ENCODE measurements at regions not wholly inside any gene's neighbourhood (a gene's known extent, or its start where the extent isn't known, plus 50 kb on each side); places are given as distances from the start of the nearest gene placed in this dataset.

DNA sequence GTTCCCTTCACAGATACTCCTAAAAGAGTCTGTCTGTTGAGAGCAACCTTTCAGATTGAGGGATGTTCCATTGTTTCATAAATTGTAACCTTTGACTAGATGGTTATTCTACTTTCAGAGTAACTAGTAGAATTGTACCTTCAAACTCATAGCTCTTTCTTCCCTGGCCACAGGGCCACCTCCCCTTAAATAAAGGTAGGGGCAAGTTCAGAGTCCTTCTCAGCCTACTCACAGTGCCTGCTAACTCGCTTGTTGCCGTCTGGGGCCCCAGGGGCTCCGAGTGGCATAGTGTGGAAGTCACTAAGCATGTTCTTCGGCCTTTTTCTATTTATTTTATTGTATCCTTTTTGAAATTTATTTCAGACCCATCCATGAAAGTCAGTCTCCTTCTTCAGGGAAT, 250.4 kb downstream of the ALX1 start:
- peaks cover 18% of the 10 kb centered on the region for H3K4me1 Mint-ChIP-seq
- DNase-seq (ENCODE audit: low spot score) = no peak
- H3K9me3 Mint-ChIP-seq = peaks cover 22% of the 10 kb centered on the region
- ChIA-PET CTCF (no interaction called here), POLR2A (no interaction called here)
- no peak for TF ChIP-seq TP53 (CRISPR knock-in tag; IDR thresholded peaks at IDR 0.05)
- TF ChIP-seq ELF4 (CRISPR knock-in tag; IDR thresholded peaks at IDR 0.05; ENCODE audit: low read depth) = no peak
- no peaks in the 10 kb centered on the region for H3K27me3 Mint-ChIP-seq (ENCODE audit: low read depth)
- H3K36me3 Mint-ChIP-seq = peaks cover 18% of the 10 kb centered on the region
- no peak overlapping the region for H3K27ac Mint-ChIP-seq
- ATAC-seq = peak; percentile 59; the same call in 1 of the 2 replicates
- no peak overlapping the region for H3K4me3 Mint-ChIP-seq

DNA sequence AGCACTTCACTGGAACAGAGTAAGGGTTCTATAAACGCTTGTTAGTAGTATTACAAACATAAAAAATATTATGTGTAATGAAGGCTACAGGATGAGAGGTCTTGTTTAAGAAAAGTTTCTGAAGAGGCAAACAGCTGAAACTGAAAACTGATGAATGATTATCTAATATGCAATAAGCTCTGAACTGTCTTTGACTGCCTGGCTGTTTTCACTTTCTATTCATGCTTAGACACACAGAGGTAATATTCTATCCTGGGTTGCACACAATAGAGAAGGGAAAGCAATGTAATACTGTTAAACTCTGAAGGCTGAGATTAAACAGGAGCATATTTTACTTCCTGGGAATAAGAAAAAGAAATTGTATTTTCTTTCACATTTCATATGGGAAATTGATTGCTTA, 251.3 kb downstream of the ALX1 start:
- CTCF ChIA-PET = no interaction called here
- peaks cover 18% of the 10 kb centered on the region for H3K4me1 Mint-ChIP-seq

More for the DNA sequence above, 251.3 kb downstream of the ALX1 start:
- Mint-ChIP-seq H3K27ac (no peak overlapping the region), H3K9me3 (peaks cover 18% of the 10 kb centered on the region), H3K36me3 (peaks cover 15% of the 10 kb centered on the region), H3K27me3 (ENCODE audit: low read depth) (no peaks in the 10 kb centered on the region), H3K4me3 (no peak overlapping the region)
- no peak for ATAC-seq
- POLR2A ChIA-PET = no interaction called here
- no peak for TF ChIP-seq E2F4 (CRISPR knock-in tag; IDR thresholded peaks at IDR 0.05; ENCODE audit: borderline replicate concordance, low read depth)
- TF ChIP-seq USF2 (CRISPR knock-in tag; IDR thresholded peaks at IDR 0.05) = no peak
- TF ChIP-seq NR3C1 (CRISPR knock-in tag; conservative IDR thresholded peaks at IDR 0.05; ENCODE audit: low read depth) = no peak
- TF ChIP-seq STAT6 (CRISPR knock-in tag; conservative IDR thresholded peaks at IDR 0.05; ENCODE audit: low read depth) = no peak
- no peak for TF ChIP-seq ATF1 (CRISPR knock-in tag; IDR thresholded peaks at IDR 0.05)
- no peak for TF ChIP-seq FOXK1 (CRISPR knock-in tag; IDR thresholded peaks at IDR 0.05)
- TF ChIP-seq, protein P1, sequence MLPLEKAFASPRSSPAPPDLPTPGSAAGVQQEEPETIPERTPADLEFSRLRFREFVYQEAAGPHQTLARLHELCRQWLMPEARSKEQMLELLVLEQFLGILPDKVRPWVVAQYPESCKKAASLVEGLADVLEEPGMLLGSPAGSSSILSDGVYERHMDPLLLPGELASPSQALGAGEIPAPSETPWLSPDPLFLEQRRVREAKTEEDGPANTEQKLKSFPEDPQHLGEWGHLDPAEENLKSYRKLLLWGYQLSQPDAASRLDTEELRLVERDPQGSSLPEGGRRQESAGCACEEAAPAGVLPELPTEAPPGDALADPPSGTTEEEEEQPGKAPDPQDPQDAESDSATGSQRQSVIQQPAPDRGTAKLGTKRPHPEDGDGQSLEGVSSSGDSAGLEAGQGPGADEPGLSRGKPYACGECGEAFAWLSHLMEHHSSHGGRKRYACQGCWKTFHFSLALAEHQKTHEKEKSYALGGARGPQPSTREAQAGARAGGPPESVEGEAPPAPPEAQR (CRISPR knock-in tag; IDR thresholded peaks at IDR 0.05) = no peak
- no peak for TF ChIP-seq ZNF512 (CRISPR knock-in tag; IDR thresholded peaks at IDR 0.05; ENCODE audit: borderline replicate concordance)
- TF ChIP-seq GRHL2 (CRISPR knock-in tag; IDR thresholded peaks at IDR 0.05; ENCODE audit: insufficient replicate concordance, severe bottlenecking) = no peak
- no peak for TF ChIP-seq NFATC4 (CRISPR knock-in tag; IDR thresholded peaks at IDR 0.05)
- no peak for TF ChIP-seq ZNF416 (CRISPR knock-in tag; IDR thresholded peaks at IDR 0.05)
- no peak for TF ChIP-seq JUN (CRISPR knock-in tag; IDR thresholded peaks at IDR 0.05)
- no peak for TF ChIP-seq JAZF1 (CRISPR knock-in tag; IDR thresholded peaks at IDR 0.05)
- TF ChIP-seq, protein P2, sequence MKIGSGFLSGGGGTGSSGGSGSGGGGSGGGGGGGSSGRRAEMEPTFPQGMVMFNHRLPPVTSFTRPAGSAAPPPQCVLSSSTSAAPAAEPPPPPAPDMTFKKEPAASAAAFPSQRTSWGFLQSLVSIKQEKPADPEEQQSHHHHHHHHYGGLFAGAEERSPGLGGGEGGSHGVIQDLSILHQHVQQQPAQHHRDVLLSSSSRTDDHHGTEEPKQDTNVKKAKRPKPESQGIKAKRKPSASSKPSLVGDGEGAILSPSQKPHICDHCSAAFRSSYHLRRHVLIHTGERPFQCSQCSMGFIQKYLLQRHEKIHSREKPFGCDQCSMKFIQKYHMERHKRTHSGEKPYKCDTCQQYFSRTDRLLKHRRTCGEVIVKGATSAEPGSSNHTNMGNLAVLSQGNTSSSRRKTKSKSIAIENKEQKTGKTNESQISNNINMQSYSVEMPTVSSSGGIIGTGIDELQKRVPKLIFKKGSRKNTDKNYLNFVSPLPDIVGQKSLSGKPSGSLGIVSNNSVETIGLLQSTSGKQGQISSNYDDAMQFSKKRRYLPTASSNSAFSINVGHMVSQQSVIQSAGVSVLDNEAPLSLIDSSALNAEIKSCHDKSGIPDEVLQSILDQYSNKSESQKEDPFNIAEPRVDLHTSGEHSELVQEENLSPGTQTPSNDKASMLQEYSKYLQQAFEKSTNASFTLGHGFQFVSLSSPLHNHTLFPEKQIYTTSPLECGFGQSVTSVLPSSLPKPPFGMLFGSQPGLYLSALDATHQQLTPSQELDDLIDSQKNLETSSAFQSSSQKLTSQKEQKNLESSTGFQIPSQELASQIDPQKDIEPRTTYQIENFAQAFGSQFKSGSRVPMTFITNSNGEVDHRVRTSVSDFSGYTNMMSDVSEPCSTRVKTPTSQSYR (CRISPR knock-in tag; IDR thresholded peaks at IDR 0.05) = no peak
- no peak for TF ChIP-seq ZBTB21 (CRISPR knock-in tag; IDR thresholded peaks at IDR 0.05; ENCODE audit: borderline replicate concordance)
- TF ChIP-seq IRF1 (CRISPR knock-in tag; IDR thresholded peaks at IDR 0.05) = no peak
- TF ChIP-seq PREB (CRISPR knock-in tag; IDR thresholded peaks at IDR 0.05; ENCODE audit: borderline replicate concordance) = no peak
- TF ChIP-seq SOX15 (CRISPR knock-in tag; IDR thresholded peaks at IDR 0.05) = no peak
- no peak for TF ChIP-seq CREB1 (CRISPR knock-in tag; IDR thresholded peaks at IDR 0.05)
- DNase-seq (ENCODE audit: low spot score) = no peak

Measured in WTC11 (cell line).